ENCODE measurements at regions not wholly inside any gene's neighbourhood (a gene's known extent, or its start where the extent isn't known, plus 50 kb on each side); places are given as distances from the start of the nearest gene placed in this dataset.

DNA sequence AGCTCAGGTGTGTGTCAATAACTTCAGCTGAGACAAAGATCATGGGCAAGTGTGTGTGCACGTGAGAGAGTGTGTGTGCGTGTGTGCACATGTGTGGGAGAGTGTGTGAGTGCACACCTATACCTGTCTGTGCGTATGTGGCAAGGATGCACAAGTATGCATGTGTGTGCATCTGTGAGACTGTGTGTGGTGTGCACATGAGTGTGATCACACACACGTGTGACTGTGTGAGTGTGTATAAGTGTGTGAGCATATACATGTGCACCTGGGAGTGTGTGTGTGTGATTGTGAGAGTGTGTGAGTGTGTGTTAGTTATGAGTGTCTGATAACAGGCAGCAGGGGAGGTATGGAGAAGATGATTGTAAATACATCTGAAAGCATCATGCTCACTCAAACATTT, 657.3 kb upstream of the PFKP start:
- TF ChIP-seq CTCF (IDR thresholded peaks at IDR 0.05; ENCODE audit: low read depth, low read length, missing control alignments) = no peak
- no peak for DNase-seq
- no peak overlapping the region for H3K4me3 ChIP-seq (ENCODE audit: low read depth, low read length)
- H3K27ac ChIP-seq = no peak overlapping the region
- in situ Hi-C loops (cut with HindIII; ENCODE audit: low pct_ligation_motif_present, low sequenced_read_pairs) = no loop called here
- H3K36me3 ChIP-seq (replicated peaks) = no peaks in the 10 kb centered on the region
- H3K27me3 ChIP-seq (replicated peaks) = no peaks in the 10 kb centered on the region

- TF ChIP-seq CTCF (IDR thresholded peaks at IDR 0.05; ENCODE audit: low read depth, low read length, missing control alignments) = no peak
- Histone ChIP-seq H3K4me3 (ENCODE audit: low read depth, low read length) (no peak overlapping the region), H3K36me3 (replicated peaks) (no peaks in the 10 kb centered on the region), H3K27me3 (replicated peaks) (no peaks in the 10 kb centered on the region), H3K27ac (no peak overlapping the region)
- in situ Hi-C loops (cut with HindIII; ENCODE audit: low pct_ligation_motif_present, low sequenced_read_pairs) = no loop called here
- DNase-seq = no peak
Observed at GRCh38 chr10:2401459-2401858, 664.1 kb upstream of the ADARB2 start.

- Histone ChIP-seq H3K27ac (no peak overlapping the region), H3K4me3 (ENCODE audit: low read depth, low read length) (no peak overlapping the region), H3K36me3 (replicated peaks) (no peaks in the 10 kb centered on the region), H3K27me3 (replicated peaks) (no peaks in the 10 kb centered on the region)
- in situ Hi-C loops (cut with HindIII; ENCODE audit: low pct_ligation_motif_present, low sequenced_read_pairs) = no loop called here
- no peak for DNase-seq
- no peak for TF ChIP-seq CTCF (IDR thresholded peaks at IDR 0.05; ENCODE audit: low read depth, low read length, missing control alignments)
Observed at GRCh38 chr10:2399482-2399881, 662.2 kb upstream of the ADARB2 start.

DNA sequence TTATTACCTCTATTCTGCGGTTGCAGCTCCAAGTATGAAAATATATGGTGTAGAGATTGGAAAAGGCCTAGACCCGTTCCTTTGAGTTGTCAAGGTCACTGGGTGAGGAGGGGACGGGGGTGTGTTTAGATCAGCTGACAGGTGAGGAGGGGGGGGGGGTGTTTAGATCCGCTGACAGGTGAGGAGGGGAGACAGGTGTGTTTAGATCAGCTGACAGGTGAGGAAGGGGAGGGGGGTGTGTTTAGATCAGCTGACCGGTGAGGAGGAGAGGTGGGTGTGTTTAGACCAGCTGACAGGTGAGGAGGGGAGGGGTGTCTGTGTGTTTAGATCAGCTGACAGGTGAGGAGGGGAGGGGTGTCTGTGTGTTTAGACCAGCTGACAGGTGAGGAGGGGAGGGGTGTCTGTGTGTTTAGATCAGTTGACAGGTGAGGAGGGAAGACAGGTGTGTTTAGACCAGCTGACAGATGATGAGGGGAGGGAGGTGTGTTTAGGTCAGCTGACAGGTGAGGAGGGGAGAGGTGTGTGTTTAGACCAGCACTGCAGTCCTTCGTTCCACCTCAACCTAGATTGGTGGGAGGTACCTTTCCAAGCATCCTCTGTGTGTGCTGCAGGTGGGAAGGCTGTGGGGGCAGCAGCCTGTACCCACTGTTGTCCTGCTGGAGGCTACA, 655.0 kb upstream of the ADARB2 start:
- H3K27ac ChIP-seq = no peak overlapping the region
- no peak for TF ChIP-seq CTCF (IDR thresholded peaks at IDR 0.05; ENCODE audit: low read depth, low read length, missing control alignments)
- DNase-seq = no peak
- in situ Hi-C loops (cut with HindIII; ENCODE audit: low pct_ligation_motif_present, low sequenced_read_pairs) = no loop called here
- no peak overlapping the region for H3K4me3 ChIP-seq (ENCODE audit: low read depth, low read length)
- H3K27me3 ChIP-seq (replicated peaks) = no peaks in the 10 kb centered on the region
- no peaks in the 10 kb centered on the region for H3K36me3 ChIP-seq (replicated peaks)

DNA sequence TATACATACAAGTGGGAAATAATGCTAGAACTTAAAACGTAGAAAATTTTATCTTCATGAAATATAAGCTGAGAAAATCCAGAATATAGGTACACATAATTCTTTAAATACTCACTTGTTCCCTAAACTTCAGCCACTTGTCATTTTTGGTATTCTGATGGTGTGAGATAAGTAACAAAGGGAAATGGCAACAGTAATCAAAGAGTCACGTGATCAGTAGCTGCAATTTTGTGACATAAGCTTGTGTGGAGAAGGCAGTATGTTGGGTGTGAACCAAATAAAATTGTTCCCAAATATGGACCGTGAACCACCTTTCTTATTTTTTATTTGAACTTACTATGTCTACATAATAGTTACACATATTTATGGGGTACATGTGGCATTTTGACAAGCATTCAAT, 650.3 kb upstream of the ADARB2 start:
- Histone ChIP-seq H3K27me3 (replicated peaks) (no peaks in the 10 kb centered on the region), H3K4me3 (ENCODE audit: low read depth, low read length) (no peak overlapping the region), H3K36me3 (replicated peaks) (no peaks in the 10 kb centered on the region), H3K27ac (no peak overlapping the region)
- no peak for DNase-seq
- in situ Hi-C loops (cut with HindIII; ENCODE audit: low pct_ligation_motif_present, low sequenced_read_pairs) = no loop called here
- no peak for TF ChIP-seq CTCF (IDR thresholded peaks at IDR 0.05; ENCODE audit: low read depth, low read length, missing control alignments)

- in situ Hi-C loops (cut with HindIII; ENCODE audit: low pct_ligation_motif_present, low sequenced_read_pairs) = no loop called here
- DNase-seq = no peak
- TF ChIP-seq CTCF (IDR thresholded peaks at IDR 0.05; ENCODE audit: low read depth, low read length, missing control alignments) = no peak
- Histone ChIP-seq H3K36me3 (replicated peaks) (no peaks in the 10 kb centered on the region), H3K27me3 (replicated peaks) (no peaks in the 10 kb centered on the region), H3K4me3 (ENCODE audit: low read depth, low read length) (no peak overlapping the region), H3K27ac (no peak overlapping the region)
Observed at GRCh38 chr10:2387261-2387660, 649.9 kb upstream of the ADARB2 start.

Measured in brain microvascular endothelial cell (primary cell).